ENCODE measurements at regions not wholly inside any gene's neighbourhood (a gene's known extent, or its start where the extent isn't known, plus 50 kb on each side); places are given as distances from the start of the nearest gene placed in this dataset.

DNA sequence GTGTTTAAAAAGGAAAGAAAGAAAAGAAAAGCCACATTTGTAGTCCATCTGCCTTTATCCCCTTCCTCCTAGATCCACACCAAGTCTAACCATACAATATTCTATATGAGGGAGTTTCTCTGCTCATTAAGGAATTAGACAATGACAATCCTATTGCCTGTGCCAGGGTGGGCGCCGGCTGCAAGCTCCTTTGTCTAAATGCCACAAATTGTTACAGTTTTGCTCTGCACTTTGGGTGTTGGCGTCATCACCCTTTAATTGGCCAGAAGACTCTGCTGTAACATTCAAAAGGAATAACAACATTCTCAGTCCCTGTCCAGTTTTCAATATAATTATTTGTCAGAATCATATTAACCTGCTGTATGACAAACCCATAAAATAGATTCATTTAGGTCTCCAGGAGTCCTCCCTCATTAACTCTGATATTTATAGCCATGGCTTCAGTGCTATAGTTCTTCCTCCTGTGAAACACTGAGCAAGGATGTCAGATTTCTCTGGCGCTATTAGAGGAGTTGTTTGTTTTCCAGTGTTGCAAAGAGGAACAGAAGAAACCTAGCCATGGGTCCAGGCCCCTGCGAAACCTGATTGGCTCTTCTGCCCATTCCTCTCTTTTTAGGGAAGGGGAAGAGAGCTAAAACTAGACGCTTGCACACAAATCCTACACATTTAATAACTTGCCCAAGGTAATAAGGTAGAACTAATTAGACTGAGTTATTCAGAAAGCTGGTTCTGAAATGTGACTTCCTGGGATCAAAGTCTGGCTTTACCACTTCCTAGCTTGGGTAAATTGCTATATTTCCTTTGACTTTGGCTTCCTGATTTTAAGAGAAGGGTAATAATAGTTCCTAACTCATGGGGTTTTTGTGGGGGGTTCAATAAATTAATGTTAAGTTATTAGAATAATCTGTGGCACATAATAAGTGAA is 112.4 kb downstream of the CD47 start:
- POLR2A ChIA-PET = interaction anchor here in 1 of 2 donors (0.6 kb wide), 1 partner anchor 76 kb away, joined by 4 read pairs; no protein-coding TSS in a partner anchor
- no peaks in the 10 kb centered on the region for H3K36me3 ChIP-seq (ENCODE audit: control insufficient read depth in 2 of 2, extremely low read depth in 1 of 2, insufficient read depth in 1 of 2, low read length in 1 of 2)
- H3K4me1 Mint-ChIP-seq = peaks cover 70 to 79% (median 73%) of the 10 kb centered on the region in 3 donors
- DNase-seq (peak in 1 of 35 experiments; percentile 30), ATAC-seq (replicated peaks in 1 of 4) (peak; percentile 45 to 71 (median 61))
- peaks cover 47 to 48% of the 10 kb centered on the region in 2 experiments for H3K4me1 ChIP-seq (ENCODE audit: control insufficient read depth in 1 of 2, extremely low read depth in 1 of 2, insufficient read depth in 2 of 2, low read length in 2 of 2)
- CTCF ChIA-PET = interaction anchor here (0.5 to 1.0 kb wide), 3 partner anchors 11 to 51 kb away, joined by 3 to 4 read pairs (median 4); no protein-coding TSS in a partner anchor
- no peaks in the 10 kb centered on the region for H3K27me3 Mint-ChIP-seq
- WGBS (ENCODE audit: insufficient coverage) = 100% methylated on average over 2 of the region's 6 CpGs
- H3K36me3 Mint-ChIP-seq = no peaks in the 10 kb centered on the region
- H3K4me3 Mint-ChIP-seq = peak overlapping the region; percentile 21 to 75 (median 47)
- H3K9me3 ChIP-seq = no peaks in the 10 kb centered on the region
- peak overlapping the region; percentile 77 to 85 for H3K27ac Mint-ChIP-seq
- no peak overlapping the region for H3K4me3 ChIP-seq (ENCODE audit: control insufficient read depth in 1 of 2, extremely low read depth in 1 of 2, low read length in 1 of 2)
- H3K9me3 Mint-ChIP-seq = no peaks in the 10 kb centered on the region
- H3K27me3 ChIP-seq (replicated peaks in 1 of 2; ENCODE audit: control insufficient read depth in 2 of 2, extremely low read depth in 1 of 2, insufficient read depth in 2 of 2, low read length in 1 of 2) = no peaks in the 10 kb centered on the region
- peak overlapping the region; percentile 22 for H3K27ac ChIP-seq (ENCODE audit: low read length)

DNA sequence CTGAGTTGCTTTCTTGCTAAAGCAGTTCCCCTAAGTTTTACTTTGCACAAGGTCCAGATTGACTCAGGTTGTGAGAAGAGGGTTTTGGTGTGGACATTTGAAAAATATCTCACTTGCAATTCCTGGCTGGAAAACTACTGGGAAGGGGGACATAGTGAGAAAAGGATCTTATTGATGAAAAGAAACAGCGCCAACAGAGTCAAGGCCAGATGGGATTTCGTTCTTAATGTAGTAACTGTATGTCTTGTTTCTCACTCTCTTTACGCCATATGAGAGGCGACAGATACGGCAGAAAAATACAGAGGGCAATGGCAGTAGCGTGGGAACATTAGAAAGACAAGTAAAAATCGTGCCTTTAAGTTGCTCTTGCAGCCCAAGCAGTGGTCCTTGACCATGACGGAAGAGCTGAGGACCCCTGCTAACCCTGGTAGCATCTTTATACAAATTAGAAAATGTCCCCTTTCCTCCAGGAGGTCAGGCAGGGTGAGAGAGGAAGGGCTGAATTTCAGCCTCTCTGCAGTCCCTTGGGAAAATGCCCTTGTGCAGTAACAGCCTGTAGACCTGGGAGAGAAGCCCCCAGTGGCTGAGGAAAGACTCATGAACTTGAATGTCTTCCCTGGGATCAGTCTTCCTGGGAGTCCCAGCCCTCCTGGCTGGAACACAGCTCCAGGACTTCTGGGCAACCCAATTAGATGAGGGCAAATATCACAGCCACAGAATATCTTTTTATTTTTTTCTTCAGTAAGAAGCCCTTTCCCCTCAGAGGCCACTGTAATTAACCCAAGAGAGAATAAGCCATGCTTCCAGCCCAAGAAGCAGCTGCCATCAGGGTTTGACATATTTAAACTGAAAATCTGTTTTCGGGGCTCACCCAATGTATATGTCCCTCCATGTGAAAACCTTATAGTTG is 113.4 kb downstream of the CD47 start:
- DNase-seq (no peak), ATAC-seq (replicated peaks in 1 of 4) (no peak)
- Histone ChIP-seq H3K4me3 (ENCODE audit: control insufficient read depth in 1 of 2, extremely low read depth in 1 of 2, low read length in 1 of 2) (no peak overlapping the region), H3K4me1 (ENCODE audit: control insufficient read depth in 1 of 2, extremely low read depth in 1 of 2, insufficient read depth in 2 of 2, low read length in 2 of 2) (peaks cover 47 to 48% of the 10 kb centered on the region in 2 experiments), H3K27ac (ENCODE audit: low read length) (peak overlapping the region; percentile 36), H3K27me3 (replicated peaks in 1 of 2; ENCODE audit: control insufficient read depth in 2 of 2, extremely low read depth in 1 of 2, insufficient read depth in 2 of 2, low read length in 1 of 2) (no peaks in the 10 kb centered on the region), H3K9me3 (no peaks in the 10 kb centered on the region), H3K36me3 (ENCODE audit: control insufficient read depth in 2 of 2, extremely low read depth in 1 of 2, insufficient read depth in 1 of 2, low read length in 1 of 2) (no peaks in the 10 kb centered on the region)
- CTCF ChIA-PET = interaction anchor here in 1 of 2 donors (3.0 kb wide), 1 partner anchor 50 kb away, joined by 12 read pairs; no protein-coding TSS in a partner anchor
- 96% methylated on average over 7 of the region's 9 CpGs for WGBS (ENCODE audit: insufficient coverage)
- Mint-ChIP-seq H3K27me3 (no peaks in the 10 kb centered on the region), H3K27ac (peak overlapping the region; percentile 95 to 96), H3K9me3 (no peaks in the 10 kb centered on the region), H3K36me3 (no peaks in the 10 kb centered on the region), H3K4me3 (peak overlapping the region in 1 of 3 donors; percentile 75), H3K4me1 (peaks cover 70 to 85% (median 80%) of the 10 kb centered on the region in 3 donors)
- POLR2A ChIA-PET = interaction anchor here in 1 of 2 donors (1.1 kb wide), 1 partner anchor 116 kb away, joined by 4 read pairs; no protein-coding TSS in a partner anchor

DNA sequence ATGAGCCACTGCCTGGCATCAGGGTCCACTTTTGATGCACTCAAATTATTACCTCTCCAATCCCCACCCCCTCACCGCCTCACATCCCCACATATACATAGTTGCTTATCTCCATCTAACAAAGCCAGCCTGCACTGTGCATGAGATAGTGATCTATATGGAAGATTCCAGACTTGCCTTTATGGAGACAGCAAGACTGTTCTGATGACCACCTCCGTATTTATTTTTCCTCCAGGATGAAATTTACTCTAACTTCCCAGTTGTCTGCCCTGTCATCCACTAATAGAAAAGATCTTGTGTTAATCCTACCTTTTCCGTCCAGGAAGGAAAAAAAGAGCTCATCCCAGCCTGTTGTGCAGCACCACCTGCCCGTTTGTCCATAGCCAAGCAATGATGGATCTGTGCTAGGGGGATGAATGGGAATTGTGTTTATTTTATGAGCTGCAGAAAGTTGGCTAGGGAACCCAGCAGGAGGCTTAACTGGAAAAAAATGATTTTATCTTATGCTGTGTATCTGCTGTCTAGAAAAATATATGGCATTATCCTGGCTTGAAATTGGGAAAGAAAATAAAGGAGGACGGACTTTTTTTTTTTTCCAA is 114.5 kb downstream of the CD47 start:
- Histone ChIP-seq H3K27me3 (replicated peaks in 1 of 2; ENCODE audit: control insufficient read depth in 2 of 2, extremely low read depth in 1 of 2, insufficient read depth in 2 of 2, low read length in 1 of 2) (no peaks in the 10 kb centered on the region), H3K4me3 (ENCODE audit: control insufficient read depth in 1 of 2, extremely low read depth in 1 of 2, low read length in 1 of 2) (no peak overlapping the region), H3K9me3 (no peaks in the 10 kb centered on the region), H3K36me3 (ENCODE audit: control insufficient read depth in 2 of 2, extremely low read depth in 1 of 2, insufficient read depth in 1 of 2, low read length in 1 of 2) (no peaks in the 10 kb centered on the region), H3K4me1 (ENCODE audit: control insufficient read depth in 1 of 2, extremely low read depth in 1 of 2, insufficient read depth in 2 of 2, low read length in 2 of 2) (peaks cover 47 to 48% of the 10 kb centered on the region in 2 experiments), H3K27ac (ENCODE audit: low read length) (peak overlapping the region; percentile 36)
- POLR2A ChIA-PET = interaction anchor here in 1 of 2 donors (0.8 kb wide), 1 partner anchor 1988 kb away, joined by 3 read pairs; no protein-coding TSS in a partner anchor
- WGBS (ENCODE audit: insufficient coverage) = 88% methylated on average over 2 of the region's 5 CpGs
- CTCF ChIA-PET = interaction anchor here in 1 of 2 donors (1.4 to 3.0 kb wide), 2 partner anchors 31 to 49 kb away, joined by 3 to 12 read pairs; no protein-coding TSS in a partner anchor
- Mint-ChIP-seq H3K36me3 (no peaks in the 10 kb centered on the region), H3K4me3 (peak overlapping the region in 2 of 3 donors; percentile 37 to 75), H3K4me1 (peaks cover 64 to 77% (median 74%) of the 10 kb centered on the region in 3 donors), H3K9me3 (no peaks in the 10 kb centered on the region), H3K27ac (peak overlapping the region; percentile 95 to 96), H3K27me3 (no peaks in the 10 kb centered on the region)
- DNase-seq = no peak
- peak in 2 of 4 experiments; percentile 11 to 31 for ATAC-seq (replicated peaks in 1 of 4)

DNA sequence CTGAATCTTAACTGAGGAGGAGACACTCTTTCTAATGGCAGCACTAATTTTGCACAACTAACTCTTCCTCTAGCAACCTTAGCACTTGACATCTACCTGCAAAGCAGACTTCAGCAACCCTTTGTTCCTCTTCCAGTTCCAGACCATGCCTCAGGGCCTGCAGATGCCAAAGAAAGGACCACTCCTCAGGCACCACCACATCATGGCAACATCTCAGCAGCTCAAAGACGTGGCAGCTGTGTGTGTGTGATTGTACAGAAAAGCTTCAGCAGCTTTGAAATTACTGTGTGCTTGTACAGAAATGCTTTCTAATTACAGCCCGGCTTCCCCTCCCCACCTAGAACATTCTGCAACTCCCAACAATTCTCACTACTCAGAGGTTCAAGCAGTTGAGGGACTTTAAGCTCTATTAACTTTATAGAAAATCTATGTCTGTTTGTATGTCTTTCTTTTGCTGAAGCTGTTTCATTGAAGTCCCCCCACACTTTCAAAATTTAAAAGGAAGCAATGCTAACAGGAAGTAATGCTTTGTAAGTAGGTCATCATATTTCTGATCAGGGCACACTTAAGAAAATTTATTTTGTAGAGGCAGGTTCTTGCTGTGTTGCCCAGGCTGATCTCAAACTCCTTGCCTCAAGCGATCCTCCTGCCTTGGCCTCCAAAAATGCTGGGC is 115.2 kb downstream of the CD47 start:
- H3K9me3 Mint-ChIP-seq = no peaks in the 10 kb centered on the region
- Histone ChIP-seq H3K9me3 (no peaks in the 10 kb centered on the region), H3K27me3 (replicated peaks in 1 of 2; ENCODE audit: control insufficient read depth in 2 of 2, extremely low read depth in 1 of 2, insufficient read depth in 2 of 2, low read length in 1 of 2) (no peaks in the 10 kb centered on the region), H3K27ac (ENCODE audit: low read length) (peak overlapping the region; percentile 36), H3K4me3 (ENCODE audit: control insufficient read depth in 1 of 2, extremely low read depth in 1 of 2, low read length in 1 of 2) (peak overlapping the region in 1 of 2 donors; percentile 15), H3K36me3 (ENCODE audit: control insufficient read depth in 2 of 2, extremely low read depth in 1 of 2, insufficient read depth in 1 of 2, low read length in 1 of 2) (no peaks in the 10 kb centered on the region), H3K4me1 (ENCODE audit: control insufficient read depth in 1 of 2, extremely low read depth in 1 of 2, insufficient read depth in 2 of 2, low read length in 2 of 2) (peaks cover 47 to 48% of the 10 kb centered on the region in 2 experiments)
- no peaks in the 10 kb centered on the region for H3K36me3 Mint-ChIP-seq
- H3K4me1 Mint-ChIP-seq = peaks cover 60 to 74% (median 67%) of the 10 kb centered on the region in 3 donors
- WGBS (ENCODE audit: insufficient coverage) = 14% methylated on average over 1 of the region's 3 CpGs
- no peaks in the 10 kb centered on the region for H3K27me3 Mint-ChIP-seq
- peak overlapping the region; percentile 95 to 96 for H3K27ac Mint-ChIP-seq
- ChIA-PET CTCF (interaction anchor here in 1 of 2 donors (1.0 to 3.0 kb wide), 3 partner anchors 10 to 49 kb away, joined by 3 to 12 read pairs (median 3); no protein-coding TSS in a partner anchor), POLR2A (interaction anchor here in 1 of 2 donors (0.6 to 0.8 kb wide), 3 partner anchors 114 to 1988 kb away, joined by 3 to 10 read pairs (median 3); no protein-coding TSS in a partner anchor)
- peak; percentile 40 to 80 (median 70) for ATAC-seq (replicated peaks in 1 of 4)
- H3K4me3 Mint-ChIP-seq = peak overlapping the region in 2 of 3 donors; percentile 37 to 75
- peak in 1 of 35 experiments; percentile 19 for DNase-seq

DNA sequence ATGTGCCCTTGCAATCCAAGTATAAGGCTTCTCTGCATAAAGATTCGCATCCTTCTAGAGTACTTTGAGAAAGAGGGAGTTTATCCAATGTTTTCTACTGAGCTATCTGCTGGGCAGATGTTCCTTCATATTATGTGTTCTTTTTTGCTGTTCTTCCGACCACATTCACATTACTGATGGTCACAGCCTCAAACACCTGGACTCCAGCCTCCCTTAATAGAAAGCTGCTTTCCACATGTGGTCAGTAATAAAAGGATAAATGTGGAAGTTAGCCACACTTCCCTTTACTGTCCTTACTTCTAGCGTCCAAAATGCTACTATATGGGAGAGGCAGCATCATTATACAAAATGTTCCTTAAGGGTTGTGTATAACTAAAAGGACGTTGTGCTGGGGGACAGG is 116.9 kb downstream of the CD47 start:
- no peaks in the 10 kb centered on the region for H3K36me3 ChIP-seq (ENCODE audit: control insufficient read depth in 2 of 2, extremely low read depth in 1 of 2, insufficient read depth in 1 of 2, low read length in 1 of 2)
- no peak for ATAC-seq (replicated peaks in 1 of 4)
- no peaks in the 10 kb centered on the region for H3K36me3 Mint-ChIP-seq
- H3K27ac Mint-ChIP-seq = no peak overlapping the region
- H3K9me3 Mint-ChIP-seq = no peaks in the 10 kb centered on the region
- H3K27ac ChIP-seq (ENCODE audit: low read length) = no peak overlapping the region
- H3K4me3 ChIP-seq (ENCODE audit: control insufficient read depth in 1 of 2, extremely low read depth in 1 of 2, low read length in 1 of 2) = no peak overlapping the region
- no peaks in the 10 kb centered on the region for H3K27me3 ChIP-seq (replicated peaks in 1 of 2; ENCODE audit: control insufficient read depth in 2 of 2, extremely low read depth in 1 of 2, insufficient read depth in 2 of 2, low read length in 1 of 2)
- WGBS (ENCODE audit: insufficient coverage) = no CpG with 5 or more reads among the region's 4 CpGs
- no peaks in the 10 kb centered on the region for H3K9me3 ChIP-seq
- CTCF ChIA-PET = no interaction called here
- POLR2A ChIA-PET = no interaction called here
- H3K27me3 Mint-ChIP-seq = no peaks in the 10 kb centered on the region
- peaks cover 48 to 64% (median 55%) of the 10 kb centered on the region in 3 donors for H3K4me1 Mint-ChIP-seq
- peaks cover 39 to 41% of the 10 kb centered on the region in 2 experiments for H3K4me1 ChIP-seq (ENCODE audit: control insufficient read depth in 1 of 2, extremely low read depth in 1 of 2, insufficient read depth in 2 of 2, low read length in 2 of 2)
- no peak for DNase-seq
- H3K4me3 Mint-ChIP-seq = no peak overlapping the region
